Suprapubic skin (tissue), 4 donors: ENCODE measurements at regions not wholly inside any gene's neighbourhood (a gene's known extent, or its start where the extent isn't known, plus 50 kb on each side); places are given as distances from the start of the nearest gene placed in this dataset.

Experiments used
- EP300 ChIP-seq: sonication (generic); formaldehyde crosslinking; IDR thresholded peaks from one replicate; pipeline ENCODE4 v1.6.1; 2017; ENCODE audit warnings: antibody characterized with exemption
- POLR2A ChIP-seq, 2 donors: fragments of 450-650 bp; IDR thresholded peaks; one replicate each; pipeline ENCODE4 v1.6.1; 2017; ENCODE audit warnings: antibody characterized with exemption in 2 of 2, mild to moderate bottlenecking in 2 of 2, moderate library complexity in 2 of 2
- POLR2AphosphoS5 ChIP-seq, 3 donors: sonication (generic); formaldehyde crosslinking; IDR thresholded peaks; one replicate each; pipeline ENCODE4 v1.6.1; 2017; ENCODE audit warnings: antibody characterized with exemption in 3 of 3
- TF ChIP-seq, protein P1 (sequence below), 2 donors: fragments of 200-600 bp in 1 of 2; fragments of 450-650 bp in 1 of 2; sonication (generic) in 1 of 2; IDR thresholded peaks; one replicate each; pipeline ENCODE4 v1.5.1; 2016 to 2019; ENCODE audit warnings: antibody characterized with exemption in 2 of 2, mild to moderate bottlenecking in 1 of 2, moderate library complexity in 1 of 2

DNA sequence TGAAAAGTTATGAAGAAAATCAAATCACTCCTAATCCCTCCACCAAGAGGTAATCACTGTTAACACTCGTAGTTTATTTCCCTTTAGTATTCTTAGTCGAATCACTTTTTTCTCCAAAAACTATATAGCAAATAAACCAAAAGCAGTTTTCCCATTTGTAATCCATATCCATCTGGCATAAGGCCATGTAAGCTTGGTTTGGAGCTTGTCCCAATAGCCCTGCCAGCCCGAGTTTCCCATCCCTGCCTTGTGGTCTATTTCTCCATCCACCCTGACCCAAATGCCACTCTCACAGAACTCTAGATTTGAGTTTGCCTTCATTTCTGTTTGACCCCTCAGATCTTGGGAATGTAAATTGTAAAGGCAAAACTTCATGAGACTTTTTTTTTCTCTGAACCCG is 71.8 kb upstream of the DSP start:
- TF ChIP-seq, protein P1, sequence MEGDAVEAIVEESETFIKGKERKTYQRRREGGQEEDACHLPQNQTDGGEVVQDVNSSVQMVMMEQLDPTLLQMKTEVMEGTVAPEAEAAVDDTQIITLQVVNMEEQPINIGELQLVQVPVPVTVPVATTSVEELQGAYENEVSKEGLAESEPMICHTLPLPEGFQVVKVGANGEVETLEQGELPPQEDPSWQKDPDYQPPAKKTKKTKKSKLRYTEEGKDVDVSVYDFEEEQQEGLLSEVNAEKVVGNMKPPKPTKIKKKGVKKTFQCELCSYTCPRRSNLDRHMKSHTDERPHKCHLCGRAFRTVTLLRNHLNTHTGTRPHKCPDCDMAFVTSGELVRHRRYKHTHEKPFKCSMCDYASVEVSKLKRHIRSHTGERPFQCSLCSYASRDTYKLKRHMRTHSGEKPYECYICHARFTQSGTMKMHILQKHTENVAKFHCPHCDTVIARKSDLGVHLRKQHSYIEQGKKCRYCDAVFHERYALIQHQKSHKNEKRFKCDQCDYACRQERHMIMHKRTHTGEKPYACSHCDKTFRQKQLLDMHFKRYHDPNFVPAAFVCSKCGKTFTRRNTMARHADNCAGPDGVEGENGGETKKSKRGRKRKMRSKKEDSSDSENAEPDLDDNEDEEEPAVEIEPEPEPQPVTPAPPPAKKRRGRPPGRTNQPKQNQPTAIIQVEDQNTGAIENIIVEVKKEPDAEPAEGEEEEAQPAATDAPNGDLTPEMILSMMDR (IDR thresholded peaks at IDR 0.05) = no peak
- TF ChIP-seq POLR2AphosphoS5 (IDR thresholded peaks at IDR 0.05) (no peak), POLR2A (IDR thresholded peaks at IDR 0.05) (no peak), EP300 (no peak)
